GM21447 (cell line): ENCODE measurements at regions not wholly inside any gene's neighbourhood (a gene's known extent, or its start where the extent isn't known, plus 50 kb on each side); places are given as distances from the start of the nearest gene placed in this dataset.
"Not testable (repeated sequence)": the region's sequence is repeated elsewhere in the genome, so short reads cannot be mapped to it uniquely, and the experiment has no call there.

Experiments used
- ATAC-seq: cut with Tn5 transposase; IDR thresholded peaks from one replicate; pipeline ENCODE4 v1.9.1; 2021; ENCODE audit not compliant: unreplicated experiment

GRCh38 chr2:167844714-167845530 lies 402.5 kb downstream of the STK39 start:
- no peak for ATAC-seq

GRCh38 chr2:167843657-167844056 lies 403.7 kb downstream of the STK39 start:
- ATAC-seq = no peak

- ATAC-seq = no peak
Measured at GRCh38 chr2:167843217-167843616, 404.2 kb downstream of the STK39 start.

- no peak for ATAC-seq
Measured at GRCh38 chr2:167842047-167842446, 405.3 kb downstream of the STK39 start.

GRCh38 chr2:167835290-167835689 lies 412.1 kb downstream of the STK39 start:
- not testable (repeated sequence) for ATAC-seq

GRCh38 chr2:167834707-167835106 lies 412.7 kb downstream of the STK39 start:
- ATAC-seq = no peak

GRCh38 chr2:167833294-167833693 lies 414.1 kb downstream of the STK39 start:
- ATAC-seq = no peak

- ATAC-seq = no peak
Measured at GRCh38 chr2:167832868-167833287, 414.5 kb downstream of the STK39 start.

GRCh38 chr2:167827352-167828097 lies 419.9 kb downstream of the STK39 start:
- no peak for ATAC-seq

- ATAC-seq = no peak
Measured at GRCh38 chr2:167826906-167827305, 420.5 kb downstream of the STK39 start.

- no peak for ATAC-seq
Measured at GRCh38 chr2:167825664-167826063, 421.7 kb downstream of the STK39 start.

GRCh38 chr2:167822690-167823465 lies 424.5 kb downstream of the STK39 start:
- ATAC-seq = no peak

GRCh38 chr2:167820488-167820887 lies 426.9 kb downstream of the STK39 start:
- ATAC-seq = no peak

GRCh38 chr2:167818521-167818920 lies 428.9 kb downstream of the STK39 start:
- no peak for ATAC-seq

GRCh38 chr2:167817908-167818307 lies 429.5 kb downstream of the STK39 start:
- no peak for ATAC-seq

- no peak for ATAC-seq
Measured at GRCh38 chr2:167817422-167817821, 430.0 kb downstream of the STK39 start.

GRCh38 chr2:167816874-167817290 lies 430.5 kb downstream of the STK39 start:
- ATAC-seq = no peak

GRCh38 chr2:167814881-167815718 lies 432.3 kb downstream of the STK39 start:
- ATAC-seq = no peak

GRCh38 chr2:167814482-167814880 lies 432.9 kb downstream of the STK39 start:
- ATAC-seq = not testable (repeated sequence)

- ATAC-seq = not testable (repeated sequence)
Measured at GRCh38 chr2:167809799-167810198, 437.6 kb downstream of the STK39 start.
